Left ventricle myocardium inferior (tissue), 1 donor: ENCODE measurements at regions not wholly inside any gene's neighbourhood (a gene's known extent, or its start where the extent isn't known, plus 50 kb on each side); places are given as distances from the start of the nearest gene placed in this dataset.

Source experiments
- DNase-seq: peaks from one replicate; pipeline ENCODE4 v3.0.0-alpha.2; 2020
- H3K27ac ChIP-seq: fragments of 200-600 bp; replicated peaks from 2 replicates; pipeline ENCODE4 v1.8.0; 2021
- H3K27me3 ChIP-seq: fragments of 200-600 bp; 2 replicates; pipeline ENCODE4 v1.8.0; 2021; ENCODE audit warnings: low read depth
- H3K36me3 ChIP-seq: fragments of 200-600 bp; 2 replicates; pipeline ENCODE4 v1.8.0; 2021
- H3K4me1 ChIP-seq: fragments of 200-600 bp; 2 replicates; pipeline ENCODE4 v1.8.0; 2021
- H3K4me3 ChIP-seq: fragments of 200-600 bp; 2 replicates; pipeline ENCODE4 v1.8.0; 2021; ENCODE audit warnings: mild to moderate bottlenecking, moderate library complexity
- H3K9me3 ChIP-seq: fragments of 200-600 bp; replicated peaks from 2 replicates; pipeline ENCODE4 v1.8.0; 2021
- CTCF ChIP-seq: fragments of 200-600 bp; IDR thresholded peaks from 2 replicates; pipeline ENCODE4 v1.8.0; 2021; ENCODE audit warnings: antibody characterized with exemption, mild to moderate bottlenecking, borderline replicate concordance
- intact Hi-C: fragments of 100-400 bp; cut with micrococcal nuclease; formaldehyde crosslinking; loops from one replicate; pipeline ENCODE4 v1.11.0; 2022
- donor health status: DM: no; HTN: yes; CAD: no; lungs with severe emphysema.

- no peak for TF ChIP-seq CTCF
- no peaks in the 10 kb centered on the region for H3K27me3 ChIP-seq
- no peaks in the 10 kb centered on the region for H3K36me3 ChIP-seq
- H3K27ac ChIP-seq: no peak overlapping the region
- peaks cover 14% of the 10 kb centered on the region for H3K9me3 ChIP-seq
- intact Hi-C loops: no loop called here
- H3K4me1 ChIP-seq: no peaks in the 10 kb centered on the region
- H3K4me3 ChIP-seq: no peak overlapping the region
- no peak for DNase-seq
Observed at GRCh38 chr6:131427434-131428058, 145.5 kb upstream of the ARG1 start.

GRCh38 chr6:131430531-131430930 lies 142.5 kb upstream of the ARG1 start:
- no peak for DNase-seq
- H3K9me3 ChIP-seq: peaks cover 27% of the 10 kb centered on the region
- H3K36me3 ChIP-seq: no peaks in the 10 kb centered on the region
- no peaks in the 10 kb centered on the region for H3K4me1 ChIP-seq
- H3K4me3 ChIP-seq: no peak overlapping the region
- H3K27me3 ChIP-seq: no peaks in the 10 kb centered on the region
- H3K27ac ChIP-seq: no peak overlapping the region
- intact Hi-C loops: no loop called here
- TF ChIP-seq CTCF: no peak

- no peak overlapping the region for H3K4me3 ChIP-seq
- H3K4me1 ChIP-seq: no peaks in the 10 kb centered on the region
- DNase-seq: no peak
- H3K36me3 ChIP-seq: no peaks in the 10 kb centered on the region
- intact Hi-C loops: no loop called here
- H3K27ac ChIP-seq: no peak overlapping the region
- no peak for TF ChIP-seq CTCF
- no peaks in the 10 kb centered on the region for H3K27me3 ChIP-seq
- peaks cover 39% of the 10 kb centered on the region for H3K9me3 ChIP-seq
Observed at GRCh38 chr6:131431718-131432117, 141.3 kb upstream of the ARG1 start.

- Histone ChIP-seq H3K27me3 (no peaks in the 10 kb centered on the region), H3K9me3 (peaks cover 49% of the 10 kb centered on the region), H3K4me1 (no peaks in the 10 kb centered on the region), H3K4me3 (no peak overlapping the region), H3K36me3 (no peaks in the 10 kb centered on the region), H3K27ac (no peak overlapping the region)
- intact Hi-C loops: no loop called here
- TF ChIP-seq CTCF: no peak
- no peak for DNase-seq
Observed at GRCh38 chr6:131433927-131434326, 139.1 kb upstream of the ARG1 start.

- intact Hi-C loops: no loop called here
- Histone ChIP-seq H3K9me3 (peaks cover 51% of the 10 kb centered on the region), H3K4me3 (no peak overlapping the region)
Observed at GRCh38 chr6:131436358-131436757, 136.7 kb upstream of the ARG1 start.

More at GRCh38 chr6:131436358-131436757, 136.7 kb upstream of the ARG1 start:
- H3K36me3 ChIP-seq: no peaks in the 10 kb centered on the region
- H3K27me3 ChIP-seq: no peaks in the 10 kb centered on the region
- H3K4me1 ChIP-seq: no peaks in the 10 kb centered on the region
- no peak overlapping the region for H3K27ac ChIP-seq
- no peak for TF ChIP-seq CTCF
- DNase-seq: no peak
